Omental fat pad (tissue), 3 donors: ENCODE measurements at regions not wholly inside any gene's neighbourhood (a gene's known extent, or its start where the extent isn't known, plus 50 kb on each side); places are given as distances from the start of the nearest gene placed in this dataset.
"Not testable (repeated sequence)": the region's sequence is repeated elsewhere in the genome, so short reads cannot be mapped to it uniquely, and the experiment has no call there.

ENCODE experiments used
- ATAC-seq: fragments of 150-250 bp; one replicate; pipeline ENCODE4 v1.9.1; 2016; ENCODE audit warnings: mild to moderate bottlenecking, moderate library complexity; ENCODE audit not compliant: low FRiP score
- DNase-seq: peaks from one replicate; pipeline ENCODE4 v3.0.0-alpha.2; 2019; ENCODE audit warnings: low spot score
- TF ChIP-seq, protein P1 (sequence below), 3 donors: fragments of 450-650 bp; IDR thresholded peaks; one replicate each; pipeline ENCODE4 v1.5.1; 2016 to 2017; ENCODE audit warnings: antibody characterized with exemption in 3 of 3, mild to moderate bottlenecking in 3 of 3, moderate library complexity in 2 of 3

GRCh38 chr7:114183311-114184088 is 231.1 kb upstream of the FOXP2 start:
- TF ChIP-seq, protein P1, sequence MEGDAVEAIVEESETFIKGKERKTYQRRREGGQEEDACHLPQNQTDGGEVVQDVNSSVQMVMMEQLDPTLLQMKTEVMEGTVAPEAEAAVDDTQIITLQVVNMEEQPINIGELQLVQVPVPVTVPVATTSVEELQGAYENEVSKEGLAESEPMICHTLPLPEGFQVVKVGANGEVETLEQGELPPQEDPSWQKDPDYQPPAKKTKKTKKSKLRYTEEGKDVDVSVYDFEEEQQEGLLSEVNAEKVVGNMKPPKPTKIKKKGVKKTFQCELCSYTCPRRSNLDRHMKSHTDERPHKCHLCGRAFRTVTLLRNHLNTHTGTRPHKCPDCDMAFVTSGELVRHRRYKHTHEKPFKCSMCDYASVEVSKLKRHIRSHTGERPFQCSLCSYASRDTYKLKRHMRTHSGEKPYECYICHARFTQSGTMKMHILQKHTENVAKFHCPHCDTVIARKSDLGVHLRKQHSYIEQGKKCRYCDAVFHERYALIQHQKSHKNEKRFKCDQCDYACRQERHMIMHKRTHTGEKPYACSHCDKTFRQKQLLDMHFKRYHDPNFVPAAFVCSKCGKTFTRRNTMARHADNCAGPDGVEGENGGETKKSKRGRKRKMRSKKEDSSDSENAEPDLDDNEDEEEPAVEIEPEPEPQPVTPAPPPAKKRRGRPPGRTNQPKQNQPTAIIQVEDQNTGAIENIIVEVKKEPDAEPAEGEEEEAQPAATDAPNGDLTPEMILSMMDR (IDR thresholded peaks at IDR 0.05): no peak
- DNase-seq (no peak), ATAC-seq (no peak)

- DNase-seq (no peak), ATAC-seq (no peak)
- TF ChIP-seq, protein P1 (IDR thresholded peaks at IDR 0.05): no peak
Observed at GRCh38 chr7:114182837-114183236, 231.8 kb upstream of the FOXP2 start.

DNA sequence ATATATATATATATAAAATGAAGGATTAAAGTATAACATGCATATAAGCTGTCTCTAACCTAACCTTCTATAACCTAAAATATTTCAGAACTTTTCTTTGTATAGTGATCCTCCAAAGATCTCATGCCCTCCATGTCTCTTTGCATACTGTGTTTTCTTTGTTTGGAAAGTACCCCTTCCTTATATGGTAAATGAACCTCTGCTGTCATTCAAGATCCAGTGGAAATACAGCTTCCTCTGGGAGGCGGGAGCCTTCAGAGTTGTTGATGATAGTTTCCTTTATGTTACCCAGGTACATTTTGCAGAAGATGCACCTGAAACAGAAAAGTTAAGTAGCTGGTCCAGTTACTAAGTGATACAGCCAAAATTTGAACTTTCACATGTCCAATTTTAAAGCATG is 233.3 kb upstream of the FOXP2 start:
- ATAC-seq (no peak), DNase-seq (no peak)
- TF ChIP-seq, protein P1 (IDR thresholded peaks at IDR 0.05): no peak

DNA sequence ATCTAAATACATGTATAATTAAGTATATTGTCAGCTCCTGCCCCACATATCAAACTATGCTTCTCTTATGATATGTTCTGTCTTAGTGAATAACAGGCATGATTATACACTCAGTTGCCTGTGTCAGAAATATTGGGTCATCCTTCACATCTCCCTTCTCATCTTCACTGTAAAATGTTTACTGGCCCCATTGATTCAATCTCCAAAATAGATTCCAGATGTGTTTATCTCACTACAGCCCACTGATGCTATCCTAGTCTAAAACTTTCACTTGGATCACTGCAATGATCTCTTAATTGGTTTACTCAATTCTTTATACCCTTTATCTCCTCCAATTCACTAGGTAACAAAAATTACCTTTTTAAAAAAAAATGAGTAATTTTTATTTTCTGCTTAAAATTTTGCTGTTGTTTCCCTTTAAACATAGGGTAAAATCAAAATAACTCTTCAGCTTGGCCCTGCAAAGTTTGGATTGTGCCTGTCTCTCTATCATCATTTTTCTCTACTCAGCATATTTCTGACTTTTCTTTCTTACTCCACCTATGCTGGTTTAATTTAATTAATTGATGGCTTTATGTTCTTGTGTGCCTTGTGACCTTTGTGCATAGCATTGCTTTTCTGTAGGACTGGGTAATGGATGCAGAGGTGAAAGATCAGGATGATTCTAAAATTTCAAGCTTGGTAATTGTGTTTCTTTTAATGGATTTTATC is 233.9 kb upstream of the FOXP2 start:
- ATAC-seq (no peak), DNase-seq (no peak)
- TF ChIP-seq, protein P1 (IDR thresholded peaks at IDR 0.05): no peak

DNA sequence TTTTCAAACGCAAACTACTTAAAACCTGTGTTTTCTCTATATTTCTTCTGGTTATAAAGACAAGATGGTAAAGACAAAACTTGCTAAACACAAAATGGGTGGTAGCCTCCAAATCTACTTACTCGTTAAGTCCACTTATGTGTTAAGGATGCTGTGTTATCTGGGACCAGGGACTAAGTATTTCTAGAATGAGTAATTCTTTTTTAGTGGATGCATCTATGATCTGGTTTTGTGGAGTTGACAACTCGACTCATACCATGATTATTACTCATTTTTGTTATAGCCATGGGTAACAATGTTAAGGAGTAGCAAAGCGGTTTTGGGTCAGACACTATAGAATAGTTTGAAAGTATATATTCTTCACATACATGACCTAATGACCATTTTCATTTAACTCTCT is 239.5 kb upstream of the FOXP2 start:
- DNase-seq (no peak), ATAC-seq (no peak)
- TF ChIP-seq, protein P1 (IDR thresholded peaks at IDR 0.05): no peak

DNA sequence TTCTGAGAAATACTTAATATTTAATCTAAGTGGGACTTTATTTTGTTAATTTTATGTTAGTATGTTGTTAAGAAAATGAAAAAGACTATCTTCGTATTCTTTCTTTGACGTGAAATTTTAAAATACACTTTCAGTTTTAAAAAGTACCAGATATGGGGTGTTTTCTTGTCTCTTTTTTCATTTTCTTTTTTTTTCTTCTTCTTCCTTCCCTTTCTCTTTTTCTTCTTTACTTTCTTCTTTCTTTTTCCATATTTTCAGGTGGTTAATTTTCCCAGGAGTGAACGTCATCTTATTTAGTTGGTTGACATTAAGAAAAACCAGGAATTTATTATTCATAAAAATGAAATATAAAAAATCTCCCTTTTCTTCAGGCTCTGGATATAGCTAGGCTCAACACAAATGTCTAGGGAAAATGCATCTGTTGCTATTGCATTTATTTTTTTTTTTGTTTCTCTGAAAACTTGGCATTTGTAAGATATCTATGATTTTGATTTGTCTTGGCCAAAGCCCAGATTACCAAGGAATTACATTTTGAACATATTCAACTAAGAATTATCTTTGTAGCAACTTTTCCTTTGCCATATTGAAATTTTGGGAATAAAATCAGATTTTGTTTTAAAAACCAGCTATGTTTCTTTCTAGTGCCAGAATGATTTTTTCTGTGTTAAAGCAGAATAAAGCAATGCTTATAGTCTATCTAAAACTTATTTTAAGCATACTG is 241.3 kb upstream of the FOXP2 start:
- DNase-seq: no peak
- TF ChIP-seq, protein P1 (IDR thresholded peaks at IDR 0.05): no peak
- no peak for ATAC-seq

DNA sequence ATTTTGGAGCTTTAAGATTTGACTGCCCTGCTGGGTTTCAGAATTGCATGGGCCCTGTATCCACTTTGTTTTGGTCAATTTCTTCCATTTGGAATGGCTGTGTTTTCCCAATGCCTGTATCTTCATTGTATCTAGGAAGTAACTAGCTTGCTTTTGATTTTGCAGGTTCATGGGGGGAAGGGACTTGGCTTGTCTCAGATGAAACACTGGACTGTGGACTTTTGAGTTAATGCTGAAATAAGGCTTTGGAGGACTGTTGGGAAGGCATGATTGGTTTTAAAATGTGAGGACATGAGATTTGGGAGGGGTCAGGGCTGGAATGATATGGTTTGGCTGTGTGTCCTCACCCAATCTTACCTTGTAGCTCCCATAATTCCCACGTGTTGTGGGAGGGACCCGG is 245.2 kb upstream of the FOXP2 start:
- DNase-seq, ATAC-seq: not testable (repeated sequence)
